Activated CD8-positive, alpha-beta T cell treated with anti-CD3 and anti-CD28 coated beads, Interleukin-2, amount 10 ng/mL, durations not matched to agents 7 days and 5 days (primary cell): ENCODE measurements at regions not wholly inside any gene's neighbourhood (a gene's known extent, or its start where the extent isn't known, plus 50 kb on each side); places are given as distances from the start of the nearest gene placed in this dataset.

Experiments
- ATAC-seq: fragments of 150-1000 bp; cut with Tn5 transposase; one replicate; pipeline ENCODE4 v1.10.0; 2021; ENCODE audit warnings: moderate library complexity
- CTCF ChIA-PET: fragments of 350-600 bp; sonication (Branson Sonifier 250); formaldehyde crosslinking; loops from one replicate; lab custom pipeline; 2021; ENCODE audit warnings: antibody characterized with exemption; lab: Charles Lee
- POLR2A ChIA-PET: fragments of 350-600 bp; sonication (Branson Sonifier 250); formaldehyde crosslinking; loops from one replicate; lab custom pipeline; 2021; ENCODE audit warnings: antibody characterized with exemption; lab: Charles Lee
- DNase-seq: peaks from one replicate; pipeline ENCODE4 v3.0.0-alpha.2; 2020
- H3K27ac Mint-ChIP-seq: one replicate; pipeline ENCODE4 v1.8.0; 2021; ENCODE audit warnings: mild to moderate bottlenecking, mixed read lengths
- H3K27me3 Mint-ChIP-seq: one replicate; pipeline ENCODE4 v1.8.0; 2021; ENCODE audit warnings: low read depth, mixed read lengths
- H3K36me3 Mint-ChIP-seq: one replicate; pipeline ENCODE4 v1.8.0; 2021; ENCODE audit warnings: low read depth, mixed read lengths
- H3K4me1 Mint-ChIP-seq: one replicate; pipeline ENCODE4 v1.8.0; 2021; ENCODE audit warnings: low read depth, mixed read lengths
- H3K4me3 Mint-ChIP-seq: one replicate; pipeline ENCODE4 v1.8.0; 2021; ENCODE audit warnings: mild to moderate bottlenecking, mixed read lengths
- H3K9me3 Mint-ChIP-seq: one replicate; pipeline ENCODE4 v1.8.0; 2022; ENCODE audit warnings: mixed read lengths; ENCODE audit not compliant: insufficient read depth

- Mint-ChIP-seq H3K4me3 (no peak overlapping the region), H3K27me3 (peaks cover 2% of the 10 kb centered on the region), H3K27ac (no peak overlapping the region), H3K9me3 (no peaks in the 10 kb centered on the region), H3K36me3 (no peaks in the 10 kb centered on the region), H3K4me1 (peaks cover 26% of the 10 kb centered on the region)
- ChIA-PET CTCF (interaction anchor here (1.4 kb wide), 1 partner anchor 32 kb away, joined by 4 read pairs; no protein-coding TSS in a partner anchor), POLR2A (no interaction called here)
- ATAC-seq (no peak), DNase-seq (no peak)
Observed at GRCh38 chr6:137750297-137750696, 116.8 kb upstream of the TNFAIP3 start.

- CTCF ChIA-PET = interaction anchor here (1.4 kb wide), 1 partner anchor 28 kb away, joined by 5 read pairs; no protein-coding TSS in a partner anchor
- Mint-ChIP-seq H3K4me3 (no peak overlapping the region), H3K4me1 (peaks cover 23% of the 10 kb centered on the region), H3K9me3 (no peaks in the 10 kb centered on the region), H3K27ac (no peak overlapping the region), H3K36me3 (no peaks in the 10 kb centered on the region), H3K27me3 (peaks cover 2% of the 10 kb centered on the region)
- DNase-seq = no peak
- no peak for ATAC-seq
- POLR2A ChIA-PET = interaction anchor here (1.3 kb wide), 1 partner anchor 25 kb away, joined by 3 read pairs; no protein-coding TSS in a partner anchor
Observed at GRCh38 chr6:137751768-137752560, 115.1 kb upstream of the TNFAIP3 start.

DNA sequence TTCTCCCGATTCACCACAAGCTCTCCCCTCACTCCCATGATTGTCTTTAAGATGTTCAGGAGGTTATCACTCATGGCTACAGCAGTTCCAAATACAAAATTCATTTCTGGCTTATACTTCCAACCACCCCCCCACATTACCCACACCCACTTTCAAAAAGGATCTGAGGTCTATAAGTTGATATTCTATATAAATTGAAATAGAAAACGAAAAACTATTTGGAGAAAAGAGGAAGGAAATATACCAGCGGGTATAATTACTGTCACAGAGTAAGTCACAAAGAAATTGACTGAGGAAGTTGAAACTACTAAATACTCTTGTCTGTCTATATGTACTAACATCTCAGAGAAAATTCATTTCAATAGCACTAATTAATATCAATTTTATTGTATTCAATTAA is 112.7 kb upstream of the TNFAIP3 start:
- ChIA-PET POLR2A (no interaction called here), CTCF (interaction anchor here (0.8 to 1.1 kb wide), 3 partner anchors 15 to 46 kb away, joined by 3 to 4 read pairs (median 3); no protein-coding TSS in a partner anchor)
- Mint-ChIP-seq H3K9me3 (no peaks in the 10 kb centered on the region), H3K36me3 (no peaks in the 10 kb centered on the region), H3K4me1 (peaks cover 16% of the 10 kb centered on the region), H3K27me3 (peaks cover 2% of the 10 kb centered on the region), H3K4me3 (no peak overlapping the region), H3K27ac (no peak overlapping the region)
- ATAC-seq (no peak), DNase-seq (no peak)

GRCh38 chr6:137754866-137755265 is 112.2 kb upstream of the TNFAIP3 start:
- Mint-ChIP-seq H3K36me3 (no peaks in the 10 kb centered on the region), H3K9me3 (no peaks in the 10 kb centered on the region), H3K27ac (no peak overlapping the region), H3K4me3 (no peak overlapping the region), H3K27me3 (no peaks in the 10 kb centered on the region), H3K4me1 (peaks cover 16% of the 10 kb centered on the region)
- DNase-seq (no peak), ATAC-seq (no peak)
- ChIA-PET POLR2A (no interaction called here), CTCF (interaction anchor here (0.8 to 1.1 kb wide), 3 partner anchors 14 to 47 kb away, joined by 3 to 4 read pairs (median 3); no protein-coding TSS in a partner anchor)

DNA sequence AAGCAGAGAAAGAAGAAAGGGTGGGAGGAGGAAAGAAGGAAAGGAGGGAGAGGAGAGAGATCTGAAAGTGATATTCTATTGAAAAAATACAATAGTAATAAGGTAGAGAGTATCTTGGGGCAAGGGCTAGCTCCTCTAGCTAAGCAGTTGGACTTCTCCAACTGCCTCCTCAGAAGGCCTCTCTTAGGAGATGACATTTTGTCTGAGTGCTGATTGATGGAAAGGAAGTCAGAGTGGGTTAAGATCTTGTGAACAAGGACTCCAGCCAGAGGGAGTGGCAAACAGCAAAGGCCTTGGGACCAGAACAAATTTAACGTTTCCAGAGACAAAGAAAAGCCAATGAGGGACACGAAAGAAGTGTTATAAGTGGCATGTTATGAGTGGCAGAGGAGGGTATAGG is 111.8 kb upstream of the TNFAIP3 start:
- ChIA-PET POLR2A (no interaction called here), CTCF (interaction anchor here (0.8 to 1.1 kb wide), 2 partner anchors 14 to 47 kb away, joined by 3 to 4 read pairs; no protein-coding TSS in a partner anchor)
- H3K36me3 Mint-ChIP-seq = no peaks in the 10 kb centered on the region
- no peaks in the 10 kb centered on the region for H3K9me3 Mint-ChIP-seq
- peaks cover 16% of the 10 kb centered on the region for H3K4me1 Mint-ChIP-seq
- H3K4me3 Mint-ChIP-seq = no peak overlapping the region
- H3K27me3 Mint-ChIP-seq = no peaks in the 10 kb centered on the region
- H3K27ac Mint-ChIP-seq = no peak overlapping the region
- DNase-seq = no peak
- no peak for ATAC-seq

- H3K4me1 Mint-ChIP-seq = peaks cover 16% of the 10 kb centered on the region
- ChIA-PET CTCF (interaction anchor here (1.6 kb wide), 1 partner anchor 11 kb away, joined by 4 read pairs; no protein-coding TSS in a partner anchor), POLR2A (no interaction called here)
- no peaks in the 10 kb centered on the region for H3K36me3 Mint-ChIP-seq
- no peaks in the 10 kb centered on the region for H3K27me3 Mint-ChIP-seq
- DNase-seq (no peak), ATAC-seq (no peak)
- H3K27ac Mint-ChIP-seq = no peak overlapping the region
- no peaks in the 10 kb centered on the region for H3K9me3 Mint-ChIP-seq
- no peak overlapping the region for H3K4me3 Mint-ChIP-seq
Observed at GRCh38 chr6:137756788-137757187, 110.3 kb upstream of the TNFAIP3 start.

DNA sequence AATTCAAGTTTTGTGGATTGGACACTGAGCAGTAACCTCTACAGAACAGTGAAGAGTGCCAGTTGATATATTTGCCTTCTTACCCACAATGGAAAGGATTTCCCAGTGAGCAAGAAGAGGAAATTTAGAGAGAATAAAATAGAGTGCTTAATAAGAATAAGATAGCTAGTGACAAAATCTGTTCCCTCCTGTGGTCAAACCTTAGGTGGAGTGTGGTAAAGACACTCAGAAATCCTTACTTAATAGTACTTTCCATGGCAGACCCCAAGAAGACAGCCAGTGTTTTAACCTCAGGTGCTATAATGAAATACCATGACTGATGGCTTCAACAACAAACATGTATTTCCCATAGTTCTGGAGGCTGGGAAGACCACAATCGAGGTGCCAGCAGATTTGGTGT is 108.4 kb upstream of the TNFAIP3 start:
- POLR2A ChIA-PET = no interaction called here
- ATAC-seq (no peak), DNase-seq (no peak)
- H3K36me3 Mint-ChIP-seq = no peaks in the 10 kb centered on the region
- H3K9me3 Mint-ChIP-seq = no peaks in the 10 kb centered on the region
- H3K4me3 Mint-ChIP-seq = no peak overlapping the region
- H3K27me3 Mint-ChIP-seq = no peaks in the 10 kb centered on the region
- CTCF ChIA-PET = interaction anchor here (1.2 to 1.4 kb wide), 2 partner anchors 42 to 109 kb away, joined by 3 read pairs; partner anchors contain the start of gene TNFAIP3
- peaks cover 13% of the 10 kb centered on the region for H3K4me1 Mint-ChIP-seq
- no peak overlapping the region for H3K27ac Mint-ChIP-seq

GRCh38 chr6:137759624-137760023 is 107.4 kb upstream of the TNFAIP3 start:
- ChIA-PET CTCF (interaction anchor here (1.0 to 1.8 kb wide), 3 partner anchors 108 to 247 kb away, joined by 3 to 5 read pairs (median 3); partner anchors contain the start of gene TNFAIP3), POLR2A (no interaction called here)
- Mint-ChIP-seq H3K27ac (no peak overlapping the region), H3K4me3 (no peak overlapping the region), H3K36me3 (no peaks in the 10 kb centered on the region), H3K27me3 (no peaks in the 10 kb centered on the region), H3K9me3 (no peaks in the 10 kb centered on the region), H3K4me1 (peaks cover 9% of the 10 kb centered on the region)
- ATAC-seq (no peak), DNase-seq (no peak)

DNA sequence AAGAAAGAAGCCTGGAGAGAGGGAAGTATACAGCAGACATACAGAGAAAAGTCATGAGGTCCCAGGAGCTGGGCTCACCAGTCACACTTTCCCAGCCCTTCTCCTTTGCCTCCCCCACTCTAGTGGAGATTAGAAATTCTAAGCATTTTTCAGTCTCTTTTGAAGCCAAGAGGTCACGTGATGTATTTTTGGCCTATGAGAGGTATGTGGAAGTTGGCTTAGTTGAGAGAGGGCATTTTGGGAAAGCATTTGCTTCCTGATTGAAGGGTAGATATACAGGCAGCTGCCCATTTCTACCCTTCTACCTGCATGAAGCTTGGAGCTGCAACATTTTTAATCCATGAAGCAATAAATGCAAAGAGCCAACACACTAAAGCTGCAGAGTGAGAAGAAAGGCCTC is 106.0 kb upstream of the TNFAIP3 start:
- ATAC-seq = no peak
- CTCF ChIA-PET = interaction anchor here (0.9 to 1.8 kb wide), 8 partner anchors 12 to 244 kb away, joined by 3 to 10 read pairs (median 4); partner anchors contain the start of gene TNFAIP3
- no peaks in the 10 kb centered on the region for H3K9me3 Mint-ChIP-seq
- H3K4me1 Mint-ChIP-seq = no peaks in the 10 kb centered on the region
- no peak for DNase-seq
- H3K4me3 Mint-ChIP-seq = no peak overlapping the region
- no peak overlapping the region for H3K27ac Mint-ChIP-seq
- POLR2A ChIA-PET = interaction anchor here (1.6 kb wide), 1 partner anchor 107 kb away, joined by 5 read pairs; no protein-coding TSS in a partner anchor
- no peaks in the 10 kb centered on the region for H3K27me3 Mint-ChIP-seq
- no peaks in the 10 kb centered on the region for H3K36me3 Mint-ChIP-seq

DNA sequence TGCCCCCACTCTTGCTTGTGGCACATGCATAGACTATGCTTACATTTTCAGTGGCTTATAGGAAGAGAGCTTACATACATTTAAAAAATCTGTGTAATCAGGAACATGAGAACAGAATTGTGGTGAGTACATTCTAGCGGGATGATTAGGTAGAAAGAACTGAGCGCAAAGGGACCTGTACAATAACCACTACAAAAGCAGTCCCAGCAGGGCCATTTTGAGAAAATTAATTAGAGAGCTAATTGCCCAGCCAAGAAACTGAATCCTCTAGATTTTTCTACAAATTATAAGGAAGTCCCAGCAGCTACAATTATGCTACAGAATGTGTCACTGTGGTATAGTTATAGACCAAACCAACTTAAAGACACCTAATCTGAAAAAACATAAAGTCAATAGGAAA is 105.6 kb upstream of the TNFAIP3 start:
- Mint-ChIP-seq H3K9me3 (no peaks in the 10 kb centered on the region), H3K27me3 (no peaks in the 10 kb centered on the region), H3K4me3 (no peak overlapping the region), H3K36me3 (no peaks in the 10 kb centered on the region), H3K4me1 (no peaks in the 10 kb centered on the region), H3K27ac (no peak overlapping the region)
- no peak for ATAC-seq
- no peak for DNase-seq
- CTCF ChIA-PET = interaction anchor here (0.9 to 1.8 kb wide), 8 partner anchors 13 to 243 kb away, joined by 3 to 10 read pairs (median 4); no protein-coding TSS in a partner anchor
- POLR2A ChIA-PET = interaction anchor here (1.6 kb wide), 1 partner anchor 106 kb away, joined by 5 read pairs; no protein-coding TSS in a partner anchor

DNA sequence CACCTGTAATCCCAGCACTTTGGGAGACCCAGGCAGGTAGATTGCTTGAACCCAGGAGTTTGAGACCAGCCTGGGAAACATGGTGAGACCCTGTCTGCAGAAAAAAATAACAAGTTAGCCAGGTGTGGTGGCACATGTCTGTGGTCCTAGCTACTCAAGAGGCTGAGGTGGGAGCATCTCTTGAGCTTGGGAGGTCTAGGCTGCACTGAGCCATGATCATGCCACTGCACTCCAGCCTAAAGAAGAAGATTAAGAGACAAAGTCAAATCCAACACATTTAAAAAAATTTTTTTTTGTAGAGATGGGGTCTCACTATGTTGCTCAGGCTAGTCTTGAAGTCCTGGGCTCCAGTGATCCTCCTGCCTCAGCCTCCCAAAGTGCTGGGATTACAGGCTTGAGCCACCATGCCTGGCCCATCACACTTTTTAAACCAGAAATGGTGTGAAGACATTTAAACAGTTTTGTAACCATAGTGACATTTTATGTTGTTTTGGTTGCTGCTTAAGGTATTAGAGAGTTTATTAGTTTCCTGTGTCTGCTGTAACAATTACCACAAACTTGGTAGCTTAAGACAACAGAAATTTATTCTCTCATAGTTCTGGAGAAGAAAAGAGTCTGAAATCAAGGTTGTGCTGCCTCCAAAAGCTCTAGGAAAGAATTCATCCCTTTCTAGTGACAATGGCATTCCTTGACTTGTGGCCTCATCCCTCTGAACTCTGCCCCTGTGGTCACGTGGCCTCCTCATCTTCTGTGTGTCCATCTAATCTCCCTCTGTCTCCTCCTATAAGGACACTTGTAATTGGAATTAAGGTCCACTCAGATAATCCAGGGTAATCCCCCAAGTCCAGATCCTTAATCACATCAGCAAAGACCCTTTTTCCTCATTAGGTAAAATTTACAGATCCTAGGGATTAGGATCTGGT is 104.6 kb upstream of the TNFAIP3 start:
- DNase-seq (no peak), ATAC-seq (peak; percentile 39)
- CTCF ChIA-PET = interaction anchor here (1.0 to 1.6 kb wide), 3 partner anchors 28 to 242 kb away, joined by 3 to 4 read pairs (median 3); no protein-coding TSS in a partner anchor
- POLR2A ChIA-PET = interaction anchor here (1.6 kb wide), 1 partner anchor 105 kb away, joined by 5 read pairs; no protein-coding TSS in a partner anchor
- Mint-ChIP-seq H3K27ac (no peak overlapping the region), H3K9me3 (no peaks in the 10 kb centered on the region), H3K4me1 (peaks cover 2% of the 10 kb centered on the region), H3K4me3 (no peak overlapping the region), H3K27me3 (no peaks in the 10 kb centered on the region), H3K36me3 (no peaks in the 10 kb centered on the region)
